Testis (tissue), 2 donors: ENCODE measurements at regions not wholly inside any gene's neighbourhood (a gene's known extent, or its start where the extent isn't known, plus 50 kb on each side); places are given as distances from the start of the nearest gene placed in this dataset.

Experiments used
- DNase-seq: peaks from one replicate; pipeline ENCODE4 v3.0.0-alpha.2; 2019
- H3K27ac ChIP-seq, 2 donors: fragments of 200-600 bp; sonication (generic); one replicate each; pipeline ENCODE4 v1.5.1; 2019
- H3K27me3 ChIP-seq: fragments of 200-600 bp; sonication (generic); one replicate; pipeline ENCODE4 v1.5.1; 2019
- H3K36me3 ChIP-seq: fragments of 200-600 bp; sonication (generic); one replicate; pipeline ENCODE4 v1.5.1; 2017; ENCODE audit warnings: low read depth; ENCODE audit errors: missing control alignments
- H3K4me1 ChIP-seq: fragments of 200-600 bp; sonication (generic); one replicate; pipeline ENCODE4 v1.5.1; 2019
- H3K4me3 ChIP-seq, 2 donors: fragments of 200-600 bp; sonication (generic); one replicate each; pipeline ENCODE4 v1.5.1; 2017 to 2019
- H3K9me3 ChIP-seq: fragments of 200-600 bp; sonication (generic); one replicate; pipeline ENCODE4 v1.5.1; 2017
- POLR2A ChIP-seq: fragments of 450-650 bp; IDR thresholded peaks from one replicate; pipeline ENCODE4 v1.6.1; 2017; ENCODE audit warnings: antibody characterized with exemption, mild to moderate bottlenecking, moderate library complexity
- WGBS, 2 donors: methylation state at CpG; one replicate each; pipeline ENCODE4 v1.1.5; 2018; 5-methylcytosine and 5-hydroxymethylcytosine counted together
- intact Hi-C: fragments of 100-400 bp; cut with DNase I; formaldehyde crosslinking; loops from one replicate; pipeline ENCODE4 v1.15.1; 2023; ENCODE audit warnings: low total_unique reads
- TF ChIP-seq, protein P1 (sequence below), 3 experiments: fragments of 450-650 bp in 2 of 3; fragments of 200-600 bp in 1 of 3; sonication (generic) in 1 of 3; IDR thresholded peaks; one replicate each; pipeline ENCODE4 v1.5.1; 2016 to 2019; ENCODE audit warnings: antibody characterized with exemption in 3 of 3, mild to moderate bottlenecking in 2 of 3, moderate library complexity in 1 of 3

DNA sequence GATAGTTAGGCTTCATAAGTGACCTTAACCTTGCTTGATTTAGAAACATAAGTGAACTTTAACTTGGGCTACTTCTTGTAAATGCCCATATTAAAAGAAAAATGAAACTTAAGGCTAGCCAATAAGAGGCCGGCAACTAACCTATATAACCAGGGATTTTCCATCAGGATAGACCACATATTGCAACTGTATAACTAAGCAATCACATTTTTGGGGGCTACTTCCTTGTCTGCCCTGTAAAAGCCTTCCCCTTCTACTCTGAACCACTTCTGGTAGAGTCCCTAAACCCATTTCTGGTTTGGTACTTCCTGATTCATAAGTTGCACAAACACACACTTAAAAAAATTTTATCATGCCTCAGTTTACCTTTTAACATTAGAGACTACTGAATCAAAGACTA, 150.9 kb upstream of the UBE2E2 start:
- Histone ChIP-seq H3K4me1 (no peaks in the 10 kb centered on the region), H3K27me3 (no peaks in the 10 kb centered on the region), H3K27ac (no peak overlapping the region), H3K36me3 (no peaks in the 10 kb centered on the region), H3K4me3 (no peak overlapping the region), H3K9me3 (no peaks in the 10 kb centered on the region)
- TF ChIP-seq, protein P1, sequence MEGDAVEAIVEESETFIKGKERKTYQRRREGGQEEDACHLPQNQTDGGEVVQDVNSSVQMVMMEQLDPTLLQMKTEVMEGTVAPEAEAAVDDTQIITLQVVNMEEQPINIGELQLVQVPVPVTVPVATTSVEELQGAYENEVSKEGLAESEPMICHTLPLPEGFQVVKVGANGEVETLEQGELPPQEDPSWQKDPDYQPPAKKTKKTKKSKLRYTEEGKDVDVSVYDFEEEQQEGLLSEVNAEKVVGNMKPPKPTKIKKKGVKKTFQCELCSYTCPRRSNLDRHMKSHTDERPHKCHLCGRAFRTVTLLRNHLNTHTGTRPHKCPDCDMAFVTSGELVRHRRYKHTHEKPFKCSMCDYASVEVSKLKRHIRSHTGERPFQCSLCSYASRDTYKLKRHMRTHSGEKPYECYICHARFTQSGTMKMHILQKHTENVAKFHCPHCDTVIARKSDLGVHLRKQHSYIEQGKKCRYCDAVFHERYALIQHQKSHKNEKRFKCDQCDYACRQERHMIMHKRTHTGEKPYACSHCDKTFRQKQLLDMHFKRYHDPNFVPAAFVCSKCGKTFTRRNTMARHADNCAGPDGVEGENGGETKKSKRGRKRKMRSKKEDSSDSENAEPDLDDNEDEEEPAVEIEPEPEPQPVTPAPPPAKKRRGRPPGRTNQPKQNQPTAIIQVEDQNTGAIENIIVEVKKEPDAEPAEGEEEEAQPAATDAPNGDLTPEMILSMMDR (IDR thresholded peaks at IDR 0.05), result no peak
- no peak for TF ChIP-seq POLR2A
- intact Hi-C loops, result no loop called here
- 72 to 83% methylated on average over 1 of the region's 1 CpG for WGBS, 2 donors
- DNase-seq, result no peak

DNA sequence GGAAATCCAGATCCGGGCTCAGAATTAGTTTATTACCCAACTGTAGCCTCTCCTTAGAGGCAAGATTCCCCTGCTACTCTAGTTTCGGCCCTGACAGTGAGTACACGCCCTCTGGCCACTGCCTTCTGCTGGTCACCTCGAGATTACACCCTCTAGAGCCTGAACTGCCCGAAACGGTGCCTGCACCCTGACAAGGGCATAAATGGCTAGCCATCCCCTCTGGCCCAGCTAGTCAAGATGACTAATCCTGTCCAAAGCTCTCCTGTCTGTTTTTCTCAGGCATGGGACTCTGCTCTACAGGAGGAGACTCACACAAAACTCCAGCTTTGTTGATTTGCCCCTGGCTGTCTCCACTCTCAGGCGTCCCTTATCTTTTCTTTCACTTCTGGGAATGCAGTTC, 150.5 kb upstream of the UBE2E2 start:
- TF ChIP-seq POLR2A, result no peak
- TF ChIP-seq, protein P1 (IDR thresholded peaks at IDR 0.05), result no peak
- Histone ChIP-seq H3K27me3 (no peaks in the 10 kb centered on the region), H3K27ac (no peak overlapping the region), H3K9me3 (no peaks in the 10 kb centered on the region), H3K36me3 (no peaks in the 10 kb centered on the region), H3K4me1 (no peaks in the 10 kb centered on the region), H3K4me3 (no peak overlapping the region)
- WGBS, 2 donors, result 68 to 86% methylated on average over 7 of the region's 7 CpGs
- intact Hi-C loops, result no loop called here
- DNase-seq, result no peak

DNA sequence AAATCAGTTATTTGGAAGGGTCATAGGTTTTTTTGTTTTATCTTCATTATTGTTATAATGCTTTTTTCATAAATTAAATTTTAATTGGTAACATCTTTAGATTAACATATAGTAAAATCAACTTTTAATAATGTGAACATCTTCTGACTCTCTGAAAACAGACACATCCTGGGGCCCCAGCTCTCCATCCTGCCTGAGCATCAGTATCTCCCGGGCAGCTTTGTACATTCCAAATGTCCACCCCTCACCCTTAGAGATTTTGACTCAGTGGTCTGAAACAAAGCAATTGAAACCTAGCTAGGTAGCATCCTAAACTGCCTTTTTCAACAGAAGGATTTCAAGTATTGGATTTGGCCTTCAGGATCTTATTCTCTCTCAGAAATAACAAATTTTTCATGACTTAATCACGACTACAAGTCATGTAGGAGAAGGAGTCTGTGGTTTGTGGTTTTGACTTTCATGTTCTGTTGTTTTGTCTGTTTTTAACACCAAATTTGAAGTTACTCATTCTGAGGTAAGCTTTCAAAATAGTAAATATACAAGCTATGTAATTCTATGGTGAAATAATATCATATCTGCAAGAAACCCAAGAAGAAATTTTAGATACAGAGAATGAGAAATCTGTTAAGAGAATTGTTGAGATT, 147.3 kb upstream of the UBE2E2 start:
- H3K27me3 ChIP-seq, result no peaks in the 10 kb centered on the region
- no peak overlapping the region for H3K4me3 ChIP-seq
- WGBS, 2 donors, result 78 to 87% methylated on average over 2 of the region's 2 CpGs
- H3K36me3 ChIP-seq, result no peaks in the 10 kb centered on the region
- no peak for TF ChIP-seq POLR2A
- TF ChIP-seq, protein P1 (IDR thresholded peaks at IDR 0.05), result no peak
- no peaks in the 10 kb centered on the region for H3K9me3 ChIP-seq
- H3K4me1 ChIP-seq, result no peaks in the 10 kb centered on the region
- DNase-seq, result no peak
- intact Hi-C loops, result no loop called here
- H3K27ac ChIP-seq, result no peak overlapping the region

DNA sequence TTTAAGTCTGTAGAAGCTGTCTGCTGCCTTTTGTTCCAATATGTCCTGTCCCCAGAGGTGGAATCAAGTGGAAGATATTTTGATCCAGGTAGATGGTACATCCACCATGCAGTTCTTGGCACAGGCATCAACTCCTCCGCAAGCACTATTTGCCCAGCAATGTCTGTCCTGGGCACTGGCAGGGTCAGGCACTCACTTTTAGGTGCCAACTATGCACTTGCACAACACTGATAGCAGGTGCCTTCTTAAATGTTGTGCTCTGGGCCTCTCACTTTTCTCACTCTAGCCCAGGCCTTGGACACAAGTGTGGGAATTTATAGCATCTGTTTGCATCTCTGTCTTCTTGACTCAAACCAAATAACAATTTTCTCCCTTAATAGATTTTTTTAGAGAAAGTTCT, 140.5 kb upstream of the UBE2E2 start:
- H3K27ac ChIP-seq, result no peak overlapping the region
- H3K4me3 ChIP-seq, result no peak overlapping the region
- 93 to 100% methylated on average over 1 of the region's 1 CpG for WGBS, 2 donors
- H3K36me3 ChIP-seq, result no peaks in the 10 kb centered on the region
- no peaks in the 10 kb centered on the region for H3K27me3 ChIP-seq
- TF ChIP-seq, protein P1 (IDR thresholded peaks at IDR 0.05), result no peak
- no peak for TF ChIP-seq POLR2A
- no peaks in the 10 kb centered on the region for H3K9me3 ChIP-seq
- DNase-seq, result no peak
- intact Hi-C loops, result no loop called here
- H3K4me1 ChIP-seq, result no peaks in the 10 kb centered on the region

DNA sequence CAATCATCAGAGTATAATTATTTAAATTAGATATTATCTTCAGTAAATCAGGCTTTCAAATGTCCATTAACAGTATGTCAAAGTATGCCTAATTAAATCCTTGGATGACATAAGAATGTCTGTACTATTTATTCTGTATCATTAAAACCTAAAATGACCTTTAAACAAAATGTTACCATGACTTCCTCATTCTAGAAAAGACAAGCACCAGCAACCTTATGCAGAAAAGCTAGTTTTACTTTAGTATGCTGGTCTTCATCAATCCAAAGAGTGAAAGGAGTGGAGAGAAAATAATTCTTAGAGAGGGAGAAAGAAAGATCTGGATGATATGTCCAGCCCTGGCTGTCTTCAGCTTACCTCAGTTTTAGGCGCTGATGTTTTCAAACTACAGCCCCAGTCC, 140.1 kb upstream of the UBE2E2 start:
- H3K9me3 ChIP-seq, result no peaks in the 10 kb centered on the region
- 95 to 96% methylated on average over 1 of the region's 1 CpG for WGBS, 2 donors
- no peaks in the 10 kb centered on the region for H3K36me3 ChIP-seq
- H3K4me3 ChIP-seq, result no peak overlapping the region
- no peaks in the 10 kb centered on the region for H3K27me3 ChIP-seq
- TF ChIP-seq POLR2A, result no peak
- TF ChIP-seq, protein P1 (IDR thresholded peaks at IDR 0.05), result no peak
- no peak for DNase-seq
- H3K4me1 ChIP-seq, result no peaks in the 10 kb centered on the region
- H3K27ac ChIP-seq, result no peak overlapping the region
- intact Hi-C loops, result no loop called here
